IPS-NIHi7 (cell line): ENCODE measurements at regions not wholly inside any gene's neighbourhood (a gene's known extent, or its start where the extent isn't known, plus 50 kb on each side); places are given as distances from the start of the nearest gene placed in this dataset.

ENCODE experiments used
- DNase-seq: peaks from one replicate; pipeline ENCODE4 v3.0.0; 2012; ENCODE audit warnings: mixed read lengths; ENCODE audit errors: extremely low spot score

DNA sequence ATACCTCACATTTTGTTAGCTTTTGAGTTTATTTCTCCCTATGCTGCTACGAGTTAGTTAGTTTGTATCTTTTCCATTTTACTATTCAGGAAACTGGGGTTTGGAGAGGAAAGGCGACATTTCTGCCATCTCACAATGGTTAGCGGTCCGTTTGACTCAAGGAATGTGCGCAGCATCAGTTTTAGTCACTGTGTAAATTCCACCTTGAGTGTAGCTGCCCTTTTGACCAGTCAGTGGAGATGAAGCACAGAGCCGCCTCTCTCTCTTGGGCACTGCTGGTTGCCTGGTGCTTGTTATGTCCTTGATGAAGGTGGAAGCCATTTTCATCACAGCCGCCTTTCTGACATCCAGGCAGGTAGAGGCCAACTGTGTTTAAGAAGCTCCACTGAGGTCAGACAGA, 185.5 kb downstream of the SCP2D1 start:
- DNase-seq = no peak

DNA sequence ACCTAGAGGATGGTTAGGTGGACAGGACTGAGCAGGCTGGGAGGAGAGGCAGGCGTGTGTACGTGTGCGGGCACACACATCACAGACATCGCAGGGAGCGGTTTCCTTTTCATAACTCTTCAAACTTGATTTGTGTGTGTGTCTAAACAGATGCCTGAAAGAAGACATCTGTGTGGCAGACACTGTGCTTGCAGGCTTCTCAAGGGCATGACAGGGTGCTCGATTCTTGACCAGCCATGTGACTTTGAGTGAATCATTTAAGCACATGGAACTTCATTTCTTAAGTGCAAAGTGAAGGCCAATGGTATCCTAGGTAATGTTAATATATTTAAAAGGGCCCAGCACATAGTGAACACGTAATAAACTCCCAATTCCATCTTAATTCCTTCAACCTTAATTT, 186.5 kb downstream of the SCP2D1 start:
- no peak for DNase-seq

DNA sequence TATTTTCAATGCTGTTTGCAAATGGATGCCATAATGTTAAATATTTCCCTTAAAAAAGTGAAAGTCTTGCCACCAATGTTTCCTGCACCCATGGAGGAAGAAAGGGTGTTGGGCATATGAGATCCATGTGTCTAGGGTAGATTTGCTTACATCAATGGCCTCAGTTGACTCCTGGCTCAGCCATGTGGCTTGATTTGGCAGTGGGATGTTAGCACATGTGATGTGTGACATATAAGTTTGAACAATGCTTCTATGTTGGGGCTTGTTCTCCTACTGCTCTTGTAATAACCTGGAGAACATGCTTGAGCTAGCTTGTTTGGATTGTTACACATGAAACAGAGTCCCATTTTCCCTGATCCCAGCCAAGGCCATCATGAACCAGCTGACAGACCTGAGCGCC, 187.6 kb downstream of the SCP2D1 start:
- no peak for DNase-seq

DNA sequence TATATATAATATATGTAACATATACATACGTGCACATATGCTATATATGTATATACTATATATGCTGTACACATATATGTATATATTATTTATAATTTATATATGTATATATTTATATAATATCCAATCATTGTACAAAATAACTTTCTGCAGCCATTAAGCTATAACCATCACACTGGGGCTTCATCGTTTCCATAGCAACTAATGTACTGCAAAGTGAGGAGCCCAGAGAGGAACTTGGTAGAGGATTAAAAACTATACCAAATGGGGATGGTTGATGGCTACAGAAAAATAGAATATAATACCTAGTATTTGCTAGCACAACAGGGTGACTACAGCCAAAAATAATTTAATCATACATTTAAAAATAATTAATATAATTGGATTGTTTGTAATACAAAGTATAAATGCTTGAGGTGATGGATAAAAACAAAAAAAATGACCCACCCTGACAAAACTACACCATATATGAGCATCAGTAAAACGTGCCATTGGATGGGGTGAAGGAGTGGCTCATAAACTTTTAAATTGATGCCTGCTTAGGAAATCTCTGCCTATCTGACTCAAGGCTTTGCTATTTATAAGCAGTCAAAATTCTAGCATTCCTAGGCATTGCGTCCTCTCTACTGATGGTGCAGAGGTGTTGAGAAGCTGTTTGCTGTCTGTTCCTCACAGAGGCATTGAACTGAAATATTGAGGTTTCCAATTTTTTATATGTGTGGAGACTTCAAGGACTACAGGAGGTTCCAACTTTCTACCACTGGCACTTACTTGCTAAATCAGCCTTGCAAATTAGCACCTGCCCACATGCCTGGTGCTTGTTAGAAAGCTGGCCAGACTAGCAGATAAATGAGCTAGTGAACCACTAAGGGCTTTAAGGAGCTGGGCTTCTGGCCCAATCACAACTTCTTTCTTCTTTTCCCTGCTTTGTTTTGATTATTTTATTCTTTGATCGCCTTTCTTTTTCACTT, 190.1 kb downstream of the SCP2D1 start:
- no peak for DNase-seq

DNA sequence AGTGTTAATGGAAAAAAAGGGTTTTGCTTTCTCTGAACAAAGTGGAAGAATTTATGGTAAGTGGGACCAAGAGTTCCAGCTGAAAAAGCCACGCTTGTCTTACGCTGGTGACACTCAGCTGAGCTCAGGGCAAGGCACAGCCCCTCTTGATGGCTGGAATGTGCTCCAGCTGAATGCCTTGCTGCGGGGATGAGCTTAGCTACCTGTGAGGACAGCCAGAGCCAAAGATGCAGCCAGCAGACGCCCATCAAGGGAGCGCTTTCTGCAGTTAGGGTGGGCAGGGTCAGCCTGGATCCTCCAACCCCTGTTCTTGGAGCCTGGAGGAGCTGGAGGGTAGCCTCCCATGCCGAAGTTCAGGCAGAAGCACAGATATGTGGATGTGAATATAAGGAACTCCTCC, 191.4 kb downstream of the SCP2D1 start:
- no peak for DNase-seq

DNA sequence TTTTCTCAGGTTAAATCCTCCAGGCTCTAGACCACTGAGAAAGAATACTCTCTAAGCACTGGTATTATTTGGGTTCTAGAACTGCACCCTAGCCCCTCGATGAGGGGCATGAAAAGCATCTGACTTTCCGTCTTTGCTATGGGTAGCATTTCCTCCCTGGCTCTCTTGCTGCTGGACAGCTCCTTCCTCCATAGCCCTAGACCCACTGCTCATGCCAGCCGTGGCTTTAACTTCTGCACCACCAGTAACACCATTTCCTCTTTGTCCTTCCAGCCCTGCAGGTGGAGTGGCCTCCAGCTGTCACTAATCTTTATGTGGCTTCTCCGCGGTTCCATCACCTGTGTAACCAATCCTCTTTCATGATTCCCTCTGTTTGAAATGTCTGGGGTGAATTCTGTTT, 194.9 kb downstream of the SCP2D1 start:
- DNase-seq = peak; percentile 71

DNA sequence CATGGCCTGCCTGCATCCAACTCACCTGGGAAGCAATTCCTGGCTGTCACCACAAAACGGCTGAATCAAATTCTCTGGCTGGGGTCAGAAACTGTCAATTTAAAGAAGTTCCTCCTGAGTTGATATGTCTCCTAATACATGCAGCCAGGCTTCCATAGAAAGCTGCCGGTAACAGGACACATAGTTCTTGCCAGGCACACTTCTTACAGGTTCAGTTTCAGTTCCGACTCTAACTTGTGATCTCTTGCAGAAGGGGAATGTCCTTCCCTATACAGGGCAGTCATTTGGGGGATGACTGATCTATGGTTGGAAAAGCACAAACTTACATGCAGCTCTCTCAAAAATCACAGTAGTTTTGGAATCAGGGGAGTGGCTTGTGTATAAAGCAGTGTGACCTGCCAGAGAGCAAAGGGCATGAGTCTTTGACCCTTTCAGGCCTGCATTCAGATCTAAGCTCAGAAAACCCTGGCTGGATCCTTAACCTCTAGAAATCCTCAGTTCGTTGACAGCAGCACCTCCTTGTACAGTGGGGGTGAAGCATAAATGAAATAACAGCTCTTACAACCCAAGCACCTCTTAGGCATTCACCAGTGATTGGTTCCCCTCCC, 195.6 kb downstream of the SCP2D1 start:
- DNase-seq = no peak

DNA sequence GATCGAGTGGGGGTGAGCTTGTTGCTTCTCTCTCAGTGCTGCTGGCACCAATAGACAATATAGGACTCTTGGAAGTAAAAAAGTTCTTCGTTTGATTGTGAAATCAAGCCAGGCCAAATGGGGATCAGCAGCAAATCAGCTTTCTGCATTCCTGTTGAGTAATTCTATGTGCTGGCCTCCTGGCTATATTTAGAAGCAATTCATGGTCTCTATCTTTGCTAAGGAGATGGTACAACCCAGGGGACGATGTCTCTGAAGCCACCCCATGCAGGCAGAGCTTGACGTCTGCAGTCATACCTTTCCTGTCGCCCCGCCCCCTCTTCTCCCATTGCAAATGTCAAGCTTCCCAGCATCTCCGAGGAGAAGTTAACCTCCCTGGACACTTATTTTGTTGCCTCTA, 199.1 kb downstream of the SCP2D1 start:
- DNase-seq = peak; percentile 32

DNA sequence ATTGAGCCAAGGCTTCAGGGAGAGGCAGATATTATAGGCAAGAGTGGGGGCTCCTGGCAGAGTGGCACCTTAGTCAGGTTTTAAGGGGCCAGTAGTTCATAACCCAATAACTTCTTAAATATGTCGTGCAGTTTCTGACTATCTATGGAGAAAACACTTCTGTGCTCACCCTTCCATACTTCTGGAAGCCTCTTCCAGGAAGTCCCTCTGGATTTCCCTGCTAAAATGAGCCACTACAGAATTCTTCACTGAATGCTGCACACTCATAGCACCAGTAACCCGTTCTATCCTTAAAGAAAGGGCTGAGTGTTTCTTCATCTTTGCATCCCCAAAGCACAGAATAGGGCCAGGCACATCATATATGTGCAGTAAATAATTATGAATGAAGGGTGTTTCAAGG, 198.5 kb upstream of the SLC24A3 start:
- DNase-seq = no peak

DNA sequence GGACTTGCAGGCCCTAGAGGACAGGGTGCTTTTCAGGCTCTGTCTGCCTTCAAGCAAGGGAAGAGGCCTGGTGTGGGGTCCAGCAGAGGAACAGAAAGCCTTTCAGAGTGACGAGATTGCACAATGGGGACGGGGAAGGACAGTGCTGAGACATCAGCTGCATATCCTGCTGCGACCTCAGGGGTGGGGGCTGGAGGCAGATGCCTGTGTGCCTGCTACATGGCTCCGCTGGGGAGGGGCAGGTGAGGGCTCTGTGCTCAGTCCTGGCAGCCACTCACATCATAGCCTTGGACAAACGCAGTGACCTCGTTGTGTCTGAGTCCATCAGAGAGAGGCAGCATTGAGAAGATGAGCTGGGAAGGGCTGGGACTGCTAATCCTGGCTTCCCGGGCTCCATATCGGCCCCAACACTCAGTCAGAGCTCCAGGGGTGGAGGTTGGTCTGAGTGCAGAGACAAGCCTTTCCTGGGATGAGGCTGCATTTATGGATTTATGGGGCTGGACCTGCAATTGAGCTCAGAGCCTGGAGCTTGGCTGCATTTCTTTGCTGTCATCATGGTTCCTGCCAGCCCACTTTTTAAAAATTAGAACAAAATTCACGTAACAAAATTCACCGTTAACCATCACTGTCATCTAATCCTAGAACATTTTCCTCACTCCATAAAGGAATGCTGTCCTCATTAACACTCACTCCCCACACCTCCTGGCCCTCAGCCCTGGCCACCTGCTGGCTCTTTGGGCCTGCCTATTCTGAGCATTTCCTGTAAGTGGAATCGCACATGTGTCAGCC, 196.9 kb upstream of the SLC24A3 start:
- no peak for DNase-seq

DNA sequence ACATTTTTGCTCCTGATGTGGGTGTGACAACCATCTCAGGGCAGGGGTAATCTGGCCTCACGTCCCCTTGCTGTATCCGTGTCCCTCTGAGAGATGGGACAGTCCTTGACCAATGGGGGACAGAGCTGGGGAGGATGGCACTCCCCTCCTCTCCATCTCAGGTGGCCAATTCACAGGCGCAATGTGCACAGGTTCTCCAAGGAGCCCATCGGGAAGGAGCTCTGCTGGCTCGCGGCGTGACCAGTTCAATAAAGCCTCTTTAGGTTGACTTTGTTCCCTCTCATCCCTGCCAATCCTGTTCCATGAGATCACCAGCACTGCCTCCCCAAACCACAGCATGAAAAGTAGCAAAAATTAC, 196.3 kb upstream of the SLC24A3 start:
- no peak for DNase-seq

DNA sequence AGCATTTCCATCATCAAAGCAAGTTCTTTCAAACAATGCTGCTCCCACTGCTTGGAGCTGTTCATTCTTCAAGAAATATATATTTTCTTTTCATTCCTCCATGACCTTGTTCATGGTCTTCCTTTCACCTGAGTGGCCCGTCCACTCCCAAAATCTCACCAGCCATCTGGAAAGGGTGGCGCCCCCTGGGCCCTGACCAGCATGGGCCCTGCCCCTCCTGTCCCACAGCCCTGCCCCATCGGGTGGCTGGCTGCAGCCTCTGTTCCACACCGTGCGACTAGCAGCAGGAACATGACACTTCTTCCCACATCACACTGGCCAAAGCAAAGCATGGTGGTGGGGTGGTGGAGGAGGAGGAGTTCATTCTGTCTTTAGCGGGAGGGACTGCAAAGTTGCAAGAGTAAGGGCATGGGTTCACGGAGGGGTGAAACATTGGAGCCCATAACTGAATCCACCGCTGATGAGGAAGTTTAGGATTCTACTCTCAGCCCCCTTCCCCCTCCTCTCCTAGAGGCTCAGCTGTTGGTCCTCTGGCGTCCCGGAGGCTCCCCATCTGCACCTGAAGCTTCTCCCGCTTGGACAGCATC, 195.2 kb upstream of the SLC24A3 start:
- no peak for DNase-seq

DNA sequence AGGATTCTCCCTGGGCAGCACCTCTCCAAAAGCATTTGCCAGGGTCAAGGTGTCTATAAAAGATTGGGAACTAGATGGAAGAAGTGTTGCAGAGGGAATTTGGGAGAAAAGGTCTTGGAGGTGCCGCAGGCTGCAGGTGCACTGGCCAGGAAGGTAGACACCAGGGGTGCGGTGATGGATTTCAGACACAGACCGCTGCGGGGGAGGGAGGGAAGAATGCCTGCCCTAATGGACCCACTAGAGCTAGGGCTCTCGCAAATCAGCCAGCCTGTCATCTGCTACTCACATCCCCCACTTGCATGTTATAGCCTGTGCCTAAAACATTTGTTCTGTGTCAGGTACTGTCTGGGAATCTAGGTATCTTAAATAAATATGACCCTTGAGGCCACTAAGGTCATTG, 193.6 kb upstream of the SLC24A3 start:
- no peak for DNase-seq

DNA sequence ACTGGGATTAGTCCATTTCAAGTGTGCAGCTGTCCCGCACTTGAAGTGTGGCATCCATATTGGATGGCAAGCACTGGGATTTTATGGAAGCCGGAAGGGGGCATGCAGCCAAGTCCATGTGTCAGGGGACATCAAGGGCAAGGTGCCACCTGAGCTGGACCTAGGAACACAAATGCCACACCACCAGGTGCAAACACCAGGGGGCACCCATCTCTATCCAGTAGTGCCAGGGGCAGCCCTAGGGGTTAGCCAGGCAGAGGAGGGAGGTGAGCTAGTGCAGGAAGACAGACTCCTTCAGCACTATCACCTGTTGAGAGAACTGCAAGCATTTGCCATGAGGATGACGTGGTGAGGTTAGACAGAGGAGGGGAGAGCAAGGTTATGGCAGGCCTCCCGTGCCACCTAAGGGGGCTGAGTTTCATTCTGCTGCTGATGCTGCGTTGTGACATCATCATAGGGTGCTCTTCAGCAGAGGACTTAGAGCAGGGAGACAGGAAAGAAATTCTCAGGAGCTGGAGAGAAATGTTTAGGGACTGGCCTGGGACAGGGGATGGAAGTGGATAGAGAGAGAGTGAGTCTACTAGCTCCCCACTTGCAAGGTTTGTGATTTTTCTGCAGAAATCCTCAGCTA, 192.6 kb upstream of the SLC24A3 start:
- DNase-seq = no peak

DNA sequence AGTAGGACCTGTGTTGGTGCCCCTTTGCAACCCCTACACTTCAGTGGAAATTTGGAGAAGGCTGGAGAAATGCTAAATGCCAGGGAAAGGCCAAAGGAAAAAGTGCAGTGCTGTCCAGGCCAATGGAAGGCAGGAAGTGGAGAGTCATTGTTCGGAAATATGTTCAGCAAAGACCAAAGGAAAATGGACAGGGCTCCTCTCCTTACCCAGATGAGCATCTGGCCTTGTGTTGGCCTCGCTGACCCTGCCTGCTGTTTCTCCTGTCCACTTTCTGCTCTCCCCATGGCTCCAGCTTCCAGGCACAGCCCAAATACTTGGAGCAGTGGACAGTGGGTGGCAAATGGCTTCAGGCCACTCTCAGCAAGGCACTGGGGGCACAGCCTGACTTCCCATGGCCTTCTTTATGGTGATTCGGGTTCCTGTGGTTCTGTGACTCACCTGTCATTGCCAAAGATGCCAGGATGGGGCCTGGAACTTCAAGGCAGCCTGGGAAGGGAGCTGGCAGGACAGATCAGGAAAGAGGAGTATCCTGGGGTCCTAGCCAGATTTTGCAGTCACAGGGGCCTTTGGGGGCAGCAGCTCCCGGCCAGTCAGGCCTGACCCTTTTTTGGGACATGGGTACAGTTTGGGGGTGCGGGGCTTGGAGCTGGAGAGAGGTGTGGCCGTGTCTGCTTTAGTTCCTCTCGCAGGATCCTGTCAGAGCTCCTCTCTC, 190.9 kb upstream of the SLC24A3 start:
- no peak for DNase-seq

DNA sequence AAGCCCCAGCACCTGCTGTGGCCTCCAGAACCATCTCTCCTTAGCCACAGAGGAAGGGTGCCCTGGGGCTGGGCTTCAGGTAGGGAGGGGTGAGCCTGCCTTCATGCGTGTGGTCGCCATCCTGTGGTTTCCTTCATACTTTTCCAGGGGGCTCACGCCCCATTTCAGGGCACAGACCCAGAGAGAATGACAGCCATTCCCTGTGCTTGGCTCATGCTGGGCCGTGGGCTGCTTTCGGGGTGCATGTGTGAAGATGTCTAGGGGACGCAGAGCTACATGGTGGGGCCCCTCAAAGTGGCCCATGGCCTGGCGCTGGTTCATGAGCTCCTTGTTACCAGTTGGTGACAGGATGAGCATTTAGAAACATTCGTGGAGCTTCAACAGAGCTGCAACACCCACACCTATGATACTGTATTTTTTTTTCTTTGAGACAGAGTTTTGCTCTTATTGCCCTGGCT, 190.3 kb upstream of the SLC24A3 start:
- no peak for DNase-seq

DNA sequence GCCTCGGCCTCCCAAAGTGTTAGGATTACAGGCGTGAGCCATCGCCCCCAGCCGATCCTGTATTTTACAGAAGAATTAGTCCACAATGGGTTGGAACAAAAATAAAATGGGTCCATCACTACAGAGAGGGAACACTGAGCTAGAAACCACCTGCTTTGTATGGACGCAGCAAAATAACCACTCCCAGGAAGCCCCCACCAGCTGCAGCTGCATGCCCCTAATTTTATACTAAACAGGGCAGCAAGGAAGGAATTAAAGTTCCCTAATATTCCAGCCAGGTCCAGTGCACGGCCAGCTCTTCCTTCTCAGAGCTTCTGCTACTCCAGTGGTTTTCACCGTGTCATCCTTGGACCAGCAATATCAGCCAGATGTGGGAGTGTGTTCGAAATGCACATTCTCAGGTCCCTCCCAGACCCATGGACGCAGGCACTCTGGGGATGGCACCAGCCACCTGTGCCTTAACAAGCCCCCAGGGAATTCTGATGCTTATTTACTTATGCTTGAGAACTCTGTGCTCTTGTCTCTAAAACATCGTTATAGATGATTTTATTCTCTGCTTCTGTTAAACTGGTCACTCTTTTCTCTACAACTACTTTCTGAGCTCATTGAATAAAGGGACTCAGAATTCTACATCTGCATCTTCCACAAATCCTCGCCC, 189.5 kb upstream of the SLC24A3 start:
- DNase-seq = no peak

DNA sequence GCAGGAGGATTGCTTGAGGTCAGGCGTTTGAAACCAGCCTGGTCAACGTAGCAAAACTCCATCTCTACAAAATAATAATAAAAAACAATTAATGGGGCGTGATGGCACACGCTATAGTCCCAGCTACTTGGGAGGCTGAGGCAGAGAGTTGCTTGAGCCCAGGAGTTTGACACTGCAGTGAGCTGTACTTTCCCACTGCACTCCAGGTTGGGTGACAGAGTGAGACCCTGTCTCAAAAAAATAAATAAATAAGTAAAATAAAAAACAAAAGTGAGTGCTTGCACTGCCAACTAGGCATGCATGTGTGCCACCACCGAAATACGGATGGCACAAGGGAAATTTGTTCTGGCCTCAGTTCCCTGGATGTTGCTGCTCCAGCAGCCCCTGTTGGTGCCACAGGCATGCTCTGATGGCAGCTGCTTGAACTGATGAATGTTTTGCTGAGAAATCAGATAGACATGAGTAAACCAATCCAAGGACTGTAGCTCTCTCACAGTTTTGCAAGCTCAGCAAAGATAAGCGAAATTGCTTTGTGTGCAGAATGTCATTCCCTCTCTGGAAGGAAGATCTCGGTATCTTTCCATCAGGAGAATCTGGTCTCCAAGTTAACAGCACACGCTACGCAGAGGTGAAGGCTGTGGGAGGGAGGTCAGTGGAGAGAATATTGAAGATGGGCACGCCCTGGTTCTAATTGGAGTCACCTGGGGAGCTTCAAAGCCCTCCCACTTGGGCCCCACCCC, 188.0 kb upstream of the SLC24A3 start:
- no peak for DNase-seq

DNA sequence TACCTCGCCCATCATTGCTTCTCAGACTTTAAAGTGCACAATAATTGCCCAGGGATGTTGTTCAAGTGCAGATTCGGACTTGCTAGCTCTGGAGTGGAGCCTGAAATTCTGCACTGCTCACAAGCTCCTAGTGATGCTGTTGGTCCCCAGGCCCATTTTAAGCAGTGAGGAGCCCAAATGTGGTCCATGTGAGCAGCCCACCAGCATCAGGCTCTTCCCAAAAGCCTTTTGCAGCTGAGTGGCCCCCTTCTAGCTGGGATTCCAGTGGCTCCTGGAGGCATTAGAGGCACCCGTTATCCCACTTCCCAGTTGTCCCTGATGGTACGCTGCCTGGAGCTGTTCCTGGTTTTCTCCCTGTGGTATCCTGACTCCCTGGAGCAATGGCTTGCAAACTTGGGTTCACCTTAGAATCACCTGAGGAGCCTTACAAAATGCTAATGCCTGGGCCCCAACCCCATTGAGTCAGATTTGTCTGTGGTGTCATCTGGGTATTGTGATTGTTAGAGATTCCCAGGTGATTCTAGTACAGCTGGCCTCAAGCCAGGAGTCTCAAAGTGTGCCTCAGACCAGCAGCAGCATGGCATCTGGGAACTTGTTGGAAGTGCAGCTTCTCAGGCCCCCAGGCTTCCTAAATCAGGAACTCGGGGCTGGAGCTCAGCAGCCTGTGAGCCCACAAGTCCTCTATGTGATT, 186.9 kb upstream of the SLC24A3 start:
- no peak for DNase-seq
